ENCODE measurements at regions not wholly inside any gene's neighbourhood (a gene's known extent, or its start where the extent isn't known, plus 50 kb on each side); places are given as distances from the start of the nearest gene placed in this dataset.

DNA sequence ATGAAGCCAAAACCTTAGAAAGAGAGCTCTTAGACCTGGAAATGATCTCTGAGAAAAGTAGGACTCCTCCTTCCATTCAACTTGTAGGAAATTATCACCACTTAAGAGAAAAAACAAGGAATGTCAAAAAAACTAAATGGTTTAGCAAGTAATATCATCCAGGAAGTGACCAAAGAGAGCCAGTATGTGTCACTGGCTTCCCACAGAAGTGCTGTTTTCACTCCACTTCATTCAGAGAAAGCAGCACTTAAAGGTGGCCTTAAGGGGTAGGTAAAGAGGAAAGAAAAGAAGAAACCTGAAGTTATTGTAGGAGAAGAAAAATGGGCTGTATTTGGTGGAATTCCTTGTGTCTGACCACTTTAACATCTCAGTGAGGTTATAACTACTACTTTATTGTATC, 414.4 kb upstream of the ETAA1 start:
- ChIA-PET CTCF (no interaction called here), RAD21 (ENCODE audit: unreplicated experiment) (no interaction called here), SMC1A (ENCODE audit: uncharacterized antibody, unreplicated experiment) (no interaction called here), POLR2A (no interaction called here)
- Histone ChIP-seq H3K9me3 (replicated peaks; ENCODE audit: control insufficient read depth, insufficient read depth, low read length) (no peaks in the 10 kb centered on the region), H3K27ac (ENCODE audit: control insufficient read depth, insufficient read depth) (no peak overlapping the region), H3K9ac (ENCODE audit: control insufficient read depth, insufficient read depth, low read length) (no peak overlapping the region), H3K36me3 (ENCODE audit: control insufficient read depth in 2 of 2, insufficient read depth in 2 of 2, low read length in 1 of 2) (no peaks in the 10 kb centered on the region), H3K4me3 (no peak overlapping the region), H4K20me1 (ENCODE audit: control insufficient read depth, insufficient read depth) (no peaks in the 10 kb centered on the region), H3K79me2 (ENCODE audit: control insufficient read depth, insufficient read depth, low read length) (no peaks in the 10 kb centered on the region), H2AFZ (ENCODE audit: control insufficient read depth, low read depth, low read length) (no peak overlapping the region), H3K27me3 (replicated peaks in 1 of 2; ENCODE audit: control insufficient read depth in 2 of 2, insufficient read depth in 2 of 2, low read length in 1 of 2) (no peaks in the 10 kb centered on the region), H3K4me2 (ENCODE audit: control insufficient read depth, insufficient read depth) (no peak overlapping the region), H3K4me1 (ENCODE audit: control insufficient read depth, insufficient read depth, low read length) (no peaks in the 10 kb centered on the region)
- BruUV-seq (replicated peaks) = no TSS peak
- TF ChIP-seq RAD21 (IDR thresholded peaks at IDR 0.05; ENCODE audit: insufficient read depth, low read depth, low read length) = no peak
- no peak for TF ChIP-seq CHD4 (IDR thresholded peaks at IDR 0.05)
- no peak for TF ChIP-seq CBFB (IDR thresholded peaks at IDR 0.05; ENCODE audit: low read depth)
- TF ChIP-seq NRF1 (conservative IDR thresholded peaks at IDR 0.05; ENCODE audit: low read depth, low read length) = no peak
- no peak for TF ChIP-seq CREM (IDR thresholded peaks at IDR 0.05; ENCODE audit: low read depth)
- no peak for TF ChIP-seq TCF7 (IDR thresholded peaks at IDR 0.05; ENCODE audit: borderline replicate concordance)
- no peak for TF ChIP-seq STAT1 (conservative IDR thresholded peaks at IDR 0.05)
- ATAC-seq = no peak
- intact Hi-C loops (cut with micrococcal nuclease; ENCODE audit: unreplicated experiment) = no loop called here
- in situ Hi-C loops (cut with MboI) = no loop called here
- no peak for DNase-seq (ENCODE audit: low read depth, low spot score)
- no peak for FAIRE-seq

DNA sequence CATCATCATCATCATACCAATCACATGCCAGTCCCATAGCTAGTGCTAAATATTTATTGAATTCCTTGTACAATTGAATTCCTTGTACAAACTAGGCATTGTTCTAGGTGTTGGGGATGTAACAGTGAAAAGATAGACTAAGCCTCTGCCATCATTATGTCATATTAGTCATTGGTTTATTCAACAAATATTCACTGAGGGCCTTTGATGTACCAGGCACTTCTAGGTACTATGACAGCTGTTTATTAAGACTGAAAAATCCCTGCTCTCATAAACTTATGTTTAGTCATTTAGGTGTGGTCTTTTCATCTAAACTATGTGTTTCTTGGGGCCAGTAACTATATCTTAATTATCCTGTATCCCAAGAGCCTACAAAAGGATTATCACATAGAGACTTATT, 412.3 kb upstream of the ETAA1 start:
- Histone ChIP-seq H3K9me3 (replicated peaks; ENCODE audit: control insufficient read depth, insufficient read depth, low read length) (no peaks in the 10 kb centered on the region), H3K4me3 (no peak overlapping the region), H3K36me3 (ENCODE audit: control insufficient read depth in 2 of 2, insufficient read depth in 2 of 2, low read length in 1 of 2) (no peaks in the 10 kb centered on the region), H3K9ac (ENCODE audit: control insufficient read depth, insufficient read depth, low read length) (no peak overlapping the region), H3K4me1 (ENCODE audit: control insufficient read depth, insufficient read depth, low read length) (no peaks in the 10 kb centered on the region), H3K4me2 (ENCODE audit: control insufficient read depth, insufficient read depth) (no peak overlapping the region), H3K27me3 (replicated peaks in 1 of 2; ENCODE audit: control insufficient read depth in 2 of 2, insufficient read depth in 2 of 2, low read length in 1 of 2) (no peaks in the 10 kb centered on the region), H4K20me1 (ENCODE audit: control insufficient read depth, insufficient read depth) (no peaks in the 10 kb centered on the region), H2AFZ (ENCODE audit: control insufficient read depth, low read depth, low read length) (no peak overlapping the region), H3K27ac (ENCODE audit: control insufficient read depth, insufficient read depth) (no peak overlapping the region), H3K79me2 (ENCODE audit: control insufficient read depth, insufficient read depth, low read length) (no peaks in the 10 kb centered on the region)
- TF ChIP-seq SREBF2 (IDR thresholded peaks at IDR 0.05; ENCODE audit: low read length) = no peak
- no peak for TF ChIP-seq ZNF207 (IDR thresholded peaks at IDR 0.05; ENCODE audit: borderline replicate concordance)
- TF ChIP-seq NFXL1 (IDR thresholded peaks at IDR 0.05; ENCODE audit: borderline replicate concordance) = no peak
- TF ChIP-seq, protein P1, sequence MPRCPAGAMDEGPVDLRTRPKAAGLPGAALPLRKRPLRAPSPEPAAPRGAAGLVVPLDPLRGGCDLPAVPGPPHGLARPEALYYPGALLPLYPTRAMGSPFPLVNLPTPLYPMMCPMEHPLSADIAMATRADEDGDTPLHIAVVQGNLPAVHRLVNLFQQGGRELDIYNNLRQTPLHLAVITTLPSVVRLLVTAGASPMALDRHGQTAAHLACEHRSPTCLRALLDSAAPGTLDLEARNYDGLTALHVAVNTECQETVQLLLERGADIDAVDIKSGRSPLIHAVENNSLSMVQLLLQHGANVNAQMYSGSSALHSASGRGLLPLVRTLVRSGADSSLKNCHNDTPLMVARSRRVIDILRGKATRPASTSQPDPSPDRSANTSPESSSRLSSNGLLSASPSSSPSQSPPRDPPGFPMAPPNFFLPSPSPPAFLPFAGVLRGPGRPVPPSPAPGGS (IDR thresholded peaks at IDR 0.05; ENCODE audit: borderline replicate concordance, insufficient read depth, low read depth, low read length, poor library complexity, severe bottlenecking) = no peak
- TF ChIP-seq NBN (IDR thresholded peaks at IDR 0.05) = no peak
- no peak for TF ChIP-seq HDGF (IDR thresholded peaks at IDR 0.05)
- no peak for TF ChIP-seq KLF5 (IDR thresholded peaks at IDR 0.05; ENCODE audit: partially characterized antibody)
- TF ChIP-seq MXI1 (IDR thresholded peaks at IDR 0.05; ENCODE audit: low read depth, low read length) = no peak
- no peak for TF ChIP-seq DPF2 (IDR thresholded peaks at IDR 0.05)
- no peak for TF ChIP-seq TCF7 (IDR thresholded peaks at IDR 0.05; ENCODE audit: borderline replicate concordance)
- SMC1A ChIA-PET (ENCODE audit: uncharacterized antibody, unreplicated experiment) = interaction anchor here (0.5 to 0.9 kb wide), 2 partner anchors 12 to 1047 kb away, joined by 3 read pairs; no protein-coding TSS in a partner anchor
- POLR2A ChIA-PET = no interaction called here
- ATAC-seq (no peak), FAIRE-seq (no peak), DNase-seq (ENCODE audit: low read depth, low spot score) (no peak)
- in situ Hi-C loops (cut with MboI) (no loop called here), intact Hi-C loops (cut with micrococcal nuclease; ENCODE audit: unreplicated experiment) (no loop called here)
- no TSS peak for BruUV-seq (replicated peaks)
- RAD21 ChIA-PET (ENCODE audit: unreplicated experiment) = no interaction called here
- CTCF ChIA-PET = no interaction called here

All from GM12878 (cell line).